NCI-H82 (cell line): ENCODE measurements at regions not wholly inside any gene's neighbourhood (a gene's known extent, or its start where the extent isn't known, plus 50 kb on each side); places are given as distances from the start of the nearest gene placed in this dataset.

Experiments
- DNase-seq: peaks from one replicate; lab custom pipeline; 2025; lab: John Stamatoyannopoulos, UW

- no peak for DNase-seq
Observed at GRCh38 chr4:56206258-56206657, 181.0 kb downstream of the AASDH start.

- no peak for DNase-seq
Observed at GRCh38 chr4:56200275-56200674, 187.0 kb downstream of the AASDH start.

- DNase-seq, result no peak
Observed at GRCh38 chr4:56198265-56198664, 189.0 kb downstream of the AASDH start.

GRCh38 chr4:56197387-56197786, 189.9 kb downstream of the AASDH start:
- DNase-seq, result no peak

- DNase-seq, result no peak
Observed at GRCh38 chr4:56195025-56195424, 192.3 kb downstream of the AASDH start.

- no peak for DNase-seq
Observed at GRCh38 chr4:56191534-56191933, 195.8 kb downstream of the AASDH start.

GRCh38 chr4:56187688-56188087, 199.6 kb downstream of the AASDH start:
- peak; percentile 20 for DNase-seq

GRCh38 chr4:56186808-56187523, 200.3 kb downstream of the AASDH start:
- peak; percentile 5 for DNase-seq

- peak; percentile 50 for DNase-seq
Observed at GRCh38 chr4:56185901-56186300, 201.4 kb downstream of the AASDH start.

GRCh38 chr4:56184214-56184613, 203.1 kb downstream of the AASDH start:
- no peak for DNase-seq

GRCh38 chr4:56183344-56183959, 203.8 kb downstream of the AASDH start:
- DNase-seq, result no peak

- DNase-seq, result no peak
Observed at GRCh38 chr4:56182356-56182755, 204.9 kb downstream of the AASDH start.

- no peak for DNase-seq
Observed at GRCh38 chr4:56181140-56181953, 205.9 kb downstream of the AASDH start.

- DNase-seq, result no peak
Observed at GRCh38 chr4:56169061-56169460, 218.2 kb downstream of the AASDH start.

GRCh38 chr4:56164907-56165306, 216.2 kb downstream of the CEP135 start:
- DNase-seq, result no peak

- DNase-seq, result no peak
Observed at GRCh38 chr4:56160636-56161035, 211.9 kb downstream of the CEP135 start.

- no peak for DNase-seq
Observed at GRCh38 chr4:56158483-56158882, 209.7 kb downstream of the CEP135 start.

GRCh38 chr4:56156141-56156540, 207.4 kb downstream of the CEP135 start:
- no peak for DNase-seq

GRCh38 chr4:56155432-56155831, 206.7 kb downstream of the CEP135 start:
- DNase-seq, result no peak

- no peak for DNase-seq
Observed at GRCh38 chr4:56149591-56149990, 200.8 kb downstream of the CEP135 start.

GRCh38 chr4:56148428-56148827, 199.7 kb downstream of the CEP135 start:
- no peak for DNase-seq

- no peak for DNase-seq
Observed at GRCh38 chr4:56147371-56147770, 198.6 kb downstream of the CEP135 start.

GRCh38 chr4:56146956-56147355, 198.2 kb downstream of the CEP135 start:
- DNase-seq, result no peak
